ENCODE measurements at regions not wholly inside any gene's neighbourhood (a gene's known extent, or its start where the extent isn't known, plus 50 kb on each side); places are given as distances from the start of the nearest gene placed in this dataset.
A peak's percentile ranks its signal among the peaks of the same experiment; 100 is the strongest.

DNA sequence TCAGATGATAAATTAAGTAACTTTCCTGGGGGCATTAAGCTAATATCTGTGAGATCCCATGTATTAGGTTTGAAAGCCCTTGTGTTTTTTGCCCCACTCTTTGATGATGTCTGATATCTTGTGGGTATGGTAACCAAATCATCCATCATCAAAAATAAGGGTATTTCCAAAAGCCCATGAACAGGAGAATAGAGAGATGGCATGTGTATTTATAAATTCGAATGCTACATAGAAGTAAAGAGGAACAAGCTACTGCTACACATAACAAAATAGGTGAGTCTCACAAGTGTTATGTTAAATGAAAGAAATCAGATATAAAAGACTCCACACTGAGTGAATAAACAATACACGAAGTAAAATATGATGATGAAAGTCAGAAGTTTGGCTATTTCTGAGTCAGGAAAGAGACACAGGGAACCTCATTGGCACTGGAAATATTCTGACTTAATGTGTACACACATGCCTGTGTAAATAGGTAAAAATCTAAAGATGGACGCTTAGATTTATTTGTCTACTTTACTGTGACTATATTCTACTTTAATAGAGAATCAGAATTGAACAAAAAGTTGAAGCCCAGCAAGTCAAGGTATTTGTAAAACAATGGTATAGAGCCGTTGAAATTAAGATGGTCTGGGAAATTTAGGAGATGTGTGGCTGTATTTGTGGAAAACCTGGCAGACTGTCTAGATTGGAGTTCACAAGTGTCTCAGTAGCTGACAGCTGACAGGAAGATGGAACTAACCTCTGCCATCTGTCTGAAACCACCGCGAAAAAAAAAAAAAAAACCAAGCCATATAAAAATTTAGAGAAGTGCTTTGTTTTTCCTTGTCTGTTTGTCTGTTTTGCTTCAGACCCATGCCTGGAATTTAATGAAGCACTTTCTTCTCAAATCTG lies 111.0 kb upstream of the TGFBR2 start:
- intact Hi-C loops (cut with DNase I): no loop called here
- DNase-seq (no peak), FAIRE-seq (no peak)
- no peaks in the 10 kb centered on the region for H3K27me3 ChIP-seq (ENCODE audit: control insufficient read depth, insufficient read depth, low read length)
- H3K27ac ChIP-seq (ENCODE audit: low read depth in 2 of 2, low read length in 2 of 2): no peak overlapping the region
- H3K4me1 ChIP-seq (ENCODE audit: control insufficient read depth in 2 of 3, insufficient read depth in 2 of 3, low read depth in 1 of 3, low read length in 3 of 3): no peaks in the 10 kb centered on the region
- H3K4me3 ChIP-seq (ENCODE audit: low read length in 3 of 3): no peak overlapping the region
- H3K9ac ChIP-seq (ENCODE audit: low read length in 3 of 3): no peak overlapping the region
- TF ChIP-seq, protein P1, sequence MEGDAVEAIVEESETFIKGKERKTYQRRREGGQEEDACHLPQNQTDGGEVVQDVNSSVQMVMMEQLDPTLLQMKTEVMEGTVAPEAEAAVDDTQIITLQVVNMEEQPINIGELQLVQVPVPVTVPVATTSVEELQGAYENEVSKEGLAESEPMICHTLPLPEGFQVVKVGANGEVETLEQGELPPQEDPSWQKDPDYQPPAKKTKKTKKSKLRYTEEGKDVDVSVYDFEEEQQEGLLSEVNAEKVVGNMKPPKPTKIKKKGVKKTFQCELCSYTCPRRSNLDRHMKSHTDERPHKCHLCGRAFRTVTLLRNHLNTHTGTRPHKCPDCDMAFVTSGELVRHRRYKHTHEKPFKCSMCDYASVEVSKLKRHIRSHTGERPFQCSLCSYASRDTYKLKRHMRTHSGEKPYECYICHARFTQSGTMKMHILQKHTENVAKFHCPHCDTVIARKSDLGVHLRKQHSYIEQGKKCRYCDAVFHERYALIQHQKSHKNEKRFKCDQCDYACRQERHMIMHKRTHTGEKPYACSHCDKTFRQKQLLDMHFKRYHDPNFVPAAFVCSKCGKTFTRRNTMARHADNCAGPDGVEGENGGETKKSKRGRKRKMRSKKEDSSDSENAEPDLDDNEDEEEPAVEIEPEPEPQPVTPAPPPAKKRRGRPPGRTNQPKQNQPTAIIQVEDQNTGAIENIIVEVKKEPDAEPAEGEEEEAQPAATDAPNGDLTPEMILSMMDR (IDR thresholded peaks at IDR 0.05; ENCODE audit: borderline replicate concordance, extremely low read depth, insufficient read depth): no peak
- H3K36me3 ChIP-seq (ENCODE audit: control insufficient read depth in 2 of 3, insufficient read depth in 3 of 3, low read length in 3 of 3): no peaks in the 10 kb centered on the region
- no peaks in the 10 kb centered on the region for H3K9me3 ChIP-seq (ENCODE audit: control insufficient read depth in 2 of 3, insufficient read depth in 1 of 3, low read length in 3 of 3)

DNA sequence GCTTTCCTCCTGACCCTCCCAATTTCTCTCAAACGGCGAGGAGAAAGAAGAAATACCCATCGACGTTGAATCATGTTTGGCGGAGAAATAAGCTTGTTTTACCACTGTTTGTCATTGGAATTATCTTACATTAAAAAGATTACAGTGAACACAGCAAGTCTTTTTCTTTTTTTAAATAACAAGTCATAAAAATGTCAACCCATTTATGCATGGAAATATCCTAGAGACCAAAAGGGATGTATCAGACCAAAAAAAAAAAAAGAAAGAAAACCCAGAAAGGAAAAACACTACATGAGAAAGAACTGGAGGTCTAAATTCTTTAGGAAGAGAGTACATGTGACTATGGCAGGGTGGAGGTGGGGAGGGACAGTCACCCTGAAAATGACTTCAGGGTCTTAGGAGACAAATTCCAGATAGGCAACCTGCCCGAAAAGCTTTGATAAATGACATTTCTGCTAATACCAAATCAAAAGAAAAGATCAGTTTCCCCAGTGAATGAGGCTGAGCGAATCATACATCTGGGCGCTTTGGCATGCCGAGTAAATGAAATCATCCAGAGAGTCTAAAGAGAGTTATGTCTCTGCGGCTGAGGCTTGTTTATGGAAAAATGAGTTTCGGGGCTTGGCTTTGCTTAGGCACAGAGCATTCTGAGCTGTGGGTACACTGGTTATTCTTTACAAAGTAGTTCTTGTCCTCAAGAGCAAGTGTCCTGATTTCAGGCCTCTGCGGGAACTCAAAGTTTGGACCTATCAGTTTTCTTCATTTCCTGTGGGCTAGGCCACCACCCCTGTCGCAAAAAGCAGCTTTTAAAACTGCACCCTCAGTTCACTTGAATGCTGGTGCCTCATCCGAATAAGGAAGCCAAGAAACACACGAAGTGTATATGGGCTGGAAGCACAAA lies 110.1 kb upstream of the TGFBR2 start:
- Histone ChIP-seq H3K9me3 (ENCODE audit: control insufficient read depth in 2 of 3, insufficient read depth in 1 of 3, low read length in 3 of 3) (no peaks in the 10 kb centered on the region), H3K36me3 (ENCODE audit: control insufficient read depth in 2 of 3, insufficient read depth in 3 of 3, low read length in 3 of 3) (no peaks in the 10 kb centered on the region), H3K27me3 (ENCODE audit: control insufficient read depth, insufficient read depth, low read length) (no peaks in the 10 kb centered on the region), H3K4me1 (ENCODE audit: control insufficient read depth in 2 of 3, insufficient read depth in 2 of 3, low read depth in 1 of 3, low read length in 3 of 3) (no peaks in the 10 kb centered on the region), H3K4me3 (ENCODE audit: low read length in 3 of 3) (no peak overlapping the region), H3K9ac (ENCODE audit: low read length in 3 of 3) (no peak overlapping the region), H3K27ac (ENCODE audit: low read depth in 2 of 2, low read length in 2 of 2) (peak overlapping the region in 1 of 2 donors; percentile 65)
- peak in 1 of 5 donors; percentile 16 for DNase-seq
- intact Hi-C loops (cut with DNase I): no loop called here
- FAIRE-seq: no peak
- TF ChIP-seq, protein P1 (IDR thresholded peaks at IDR 0.05; ENCODE audit: borderline replicate concordance, extremely low read depth, insufficient read depth): no peak

DNA sequence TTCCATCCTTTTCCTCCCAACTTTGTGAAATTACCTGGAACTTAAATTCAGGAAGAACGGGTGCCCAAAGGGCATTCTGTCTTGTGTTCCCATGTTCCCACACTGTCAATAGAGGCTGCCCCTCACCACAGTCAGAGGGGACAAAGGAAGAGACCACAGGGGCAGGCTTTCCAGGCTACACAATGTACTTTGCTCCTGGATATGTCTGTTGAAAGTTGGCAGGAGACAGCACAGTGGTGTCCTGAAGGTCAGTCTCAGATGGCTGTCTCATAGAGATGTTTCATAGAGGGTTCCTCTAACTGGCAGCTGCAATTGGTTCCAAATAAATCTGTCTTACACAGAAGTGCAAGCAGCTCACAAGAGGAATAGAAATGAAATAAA lies 107.8 kb upstream of the TGFBR2 start:
- TF ChIP-seq, protein P1 (IDR thresholded peaks at IDR 0.05; ENCODE audit: borderline replicate concordance, extremely low read depth, insufficient read depth): no peak
- Histone ChIP-seq H3K9ac (ENCODE audit: low read length in 3 of 3) (no peak overlapping the region), H3K9me3 (ENCODE audit: control insufficient read depth in 2 of 3, insufficient read depth in 1 of 3, low read length in 3 of 3) (no peaks in the 10 kb centered on the region), H3K27ac (ENCODE audit: low read depth in 2 of 2, low read length in 2 of 2) (no peak overlapping the region), H3K36me3 (ENCODE audit: control insufficient read depth in 2 of 3, insufficient read depth in 3 of 3, low read length in 3 of 3) (no peaks in the 10 kb centered on the region), H3K4me3 (ENCODE audit: low read length in 3 of 3) (no peak overlapping the region), H3K4me1 (ENCODE audit: control insufficient read depth in 2 of 3, insufficient read depth in 2 of 3, low read depth in 1 of 3, low read length in 3 of 3) (no peaks in the 10 kb centered on the region), H3K27me3 (ENCODE audit: control insufficient read depth, insufficient read depth, low read length) (no peaks in the 10 kb centered on the region)
- intact Hi-C loops (cut with DNase I): no loop called here
- no peak for FAIRE-seq
- DNase-seq: no peak
